Transverse colon (tissue), 4 donors: ENCODE measurements at regions not wholly inside any gene's neighbourhood (a gene's known extent, or its start where the extent isn't known, plus 50 kb on each side); places are given as distances from the start of the nearest gene placed in this dataset.

Experiments used
- DNase-seq: peaks from one replicate; pipeline ENCODE4 v3.0.0-alpha.2; 2019
- H3K27ac ChIP-seq, 4 donors: fragments of 200-600 bp; sonication (generic); 2 replicates each; pipeline ENCODE4 v1.5.1; 2016 to 2018; ENCODE audit warnings: inconsistent platforms in 4 of 4
- H3K27me3 ChIP-seq: fragments of 200-600 bp; sonication (generic); 2 replicates; pipeline ENCODE4 v1.5.1; 2017; ENCODE audit warnings: inconsistent platforms
- H3K36me3 ChIP-seq, 4 donors: fragments of 200-600 bp; sonication (generic); 2 replicates each; pipeline ENCODE4 v1.5.1; 2017 to 2019; ENCODE audit warnings: inconsistent platforms in 4 of 4
- H3K4me1 ChIP-seq, 4 donors: fragments of 200-600 bp; sonication (generic); 2 replicates each; pipeline ENCODE4 v1.5.1; 2017 to 2020; ENCODE audit warnings: inconsistent platforms in 4 of 4
- H3K4me3 ChIP-seq, 4 donors: fragments of 200-600 bp; sonication (generic); 1 replicate in 1 of 4; 2 replicates in 3 of 4; pipeline versions ENCODE4 v1.5.1 to v1.6.1; 2017 to 2019; ENCODE audit warnings: inconsistent platforms in 4 of 4
- H3K9me3 ChIP-seq, 2 donors: fragments of 200-600 bp; sonication (generic); 2 replicates each; pipeline ENCODE4 v1.5.1; 2017 to 2019; ENCODE audit warnings: inconsistent platforms in 2 of 2
- EP300 ChIP-seq: sonication (generic); formaldehyde crosslinking; IDR thresholded peaks from one replicate; pipeline ENCODE4 v1.6.1; 2017; ENCODE audit warnings: antibody characterized with exemption, low read depth
- POLR2A ChIP-seq: fragments of 450-650 bp; IDR thresholded peaks from one replicate; pipeline ENCODE4 v1.6.1; 2016; ENCODE audit warnings: antibody characterized with exemption, mild to moderate bottlenecking, moderate library complexity
- POLR2AphosphoS5 ChIP-seq, 3 donors: sonication (generic); formaldehyde crosslinking; IDR thresholded peaks; one replicate each; pipeline ENCODE4 v1.6.1; 2016; ENCODE audit warnings: antibody characterized with exemption in 3 of 3
- WGBS, 2 donors: methylation state at CpG; one replicate each; pipeline ENCODE4 v1.1.5; 2018; ENCODE audit warnings: low coverage in 1 of 2; 5-methylcytosine and 5-hydroxymethylcytosine counted together
- in situ Hi-C, 4 donors: fragments of 200-750 bp; cut with MboI; loops; one replicate each; pipeline versions ENCODE4 v1.15.0 to v1.15.1; 2017; ENCODE audit warnings: low sequenced_read_pairs in 3 of 4, low pct_ligation_motif_present in 1 of 4, low pct_unique_long_range_greater_than_20kb in 1 of 4
- intact Hi-C: fragments of 100-400 bp; cut with DNase I; formaldehyde crosslinking; loops from one replicate; pipeline ENCODE4 v1.15.1; 2023; ENCODE audit warnings: low total_unique reads
- TF ChIP-seq, protein P1 (sequence below), 5 experiments: fragments of 200-600 bp in 3 of 5; fragments of 450-650 bp in 2 of 5; sonication (generic) in 3 of 5; IDR thresholded peaks; 1 replicate in 2 of 5; 2 replicates in 3 of 5; pipeline ENCODE4 v1.5.1; 2016 to 2017; ENCODE audit warnings: antibody characterized with exemption in 5 of 5, inconsistent platforms in 3 of 5, mild to moderate bottlenecking in 2 of 5, moderate library complexity in 1 of 5

DNA sequence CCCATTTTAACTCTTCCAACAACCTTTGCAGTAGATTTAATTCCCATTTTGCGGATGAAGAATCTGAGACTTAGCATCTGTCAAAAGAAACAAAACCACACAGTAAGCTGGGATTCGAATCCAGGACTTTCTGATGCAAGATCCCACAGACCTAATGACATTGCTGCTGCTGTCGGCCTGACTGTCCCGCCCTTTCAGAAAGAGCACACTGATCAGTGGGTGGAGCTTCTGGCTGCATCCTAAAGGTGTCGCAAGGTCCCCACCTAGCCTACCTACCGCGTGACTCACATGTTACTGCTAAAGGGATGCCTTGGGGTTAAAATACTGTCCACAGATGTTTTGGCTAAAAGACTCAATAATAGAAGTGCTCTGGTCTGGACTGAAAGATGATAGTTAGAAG, 134.7 kb downstream of the EMX2 start:
- TF ChIP-seq EP300 (no peak), POLR2A (no peak), POLR2AphosphoS5 (IDR thresholded peaks at IDR 0.05) (no peak)
- TF ChIP-seq, protein P1, sequence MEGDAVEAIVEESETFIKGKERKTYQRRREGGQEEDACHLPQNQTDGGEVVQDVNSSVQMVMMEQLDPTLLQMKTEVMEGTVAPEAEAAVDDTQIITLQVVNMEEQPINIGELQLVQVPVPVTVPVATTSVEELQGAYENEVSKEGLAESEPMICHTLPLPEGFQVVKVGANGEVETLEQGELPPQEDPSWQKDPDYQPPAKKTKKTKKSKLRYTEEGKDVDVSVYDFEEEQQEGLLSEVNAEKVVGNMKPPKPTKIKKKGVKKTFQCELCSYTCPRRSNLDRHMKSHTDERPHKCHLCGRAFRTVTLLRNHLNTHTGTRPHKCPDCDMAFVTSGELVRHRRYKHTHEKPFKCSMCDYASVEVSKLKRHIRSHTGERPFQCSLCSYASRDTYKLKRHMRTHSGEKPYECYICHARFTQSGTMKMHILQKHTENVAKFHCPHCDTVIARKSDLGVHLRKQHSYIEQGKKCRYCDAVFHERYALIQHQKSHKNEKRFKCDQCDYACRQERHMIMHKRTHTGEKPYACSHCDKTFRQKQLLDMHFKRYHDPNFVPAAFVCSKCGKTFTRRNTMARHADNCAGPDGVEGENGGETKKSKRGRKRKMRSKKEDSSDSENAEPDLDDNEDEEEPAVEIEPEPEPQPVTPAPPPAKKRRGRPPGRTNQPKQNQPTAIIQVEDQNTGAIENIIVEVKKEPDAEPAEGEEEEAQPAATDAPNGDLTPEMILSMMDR (IDR thresholded peaks at IDR 0.05) = no peak
- intact Hi-C loops = no loop called here
- peaks cover 5% of the 10 kb centered on the region for H3K27me3 ChIP-seq
- WGBS, 2 donors = 59 to 72% methylated on average over 2 to 7 of the region's 7 CpGs
- no peak overlapping the region for H3K27ac ChIP-seq
- in situ Hi-C loops = no loop called here
- no peak overlapping the region for H3K4me3 ChIP-seq
- no peaks in the 10 kb centered on the region for H3K9me3 ChIP-seq
- no peak for DNase-seq
- H3K4me1 ChIP-seq = no peaks in the 10 kb centered on the region
- no peaks in the 10 kb centered on the region for H3K36me3 ChIP-seq

DNA sequence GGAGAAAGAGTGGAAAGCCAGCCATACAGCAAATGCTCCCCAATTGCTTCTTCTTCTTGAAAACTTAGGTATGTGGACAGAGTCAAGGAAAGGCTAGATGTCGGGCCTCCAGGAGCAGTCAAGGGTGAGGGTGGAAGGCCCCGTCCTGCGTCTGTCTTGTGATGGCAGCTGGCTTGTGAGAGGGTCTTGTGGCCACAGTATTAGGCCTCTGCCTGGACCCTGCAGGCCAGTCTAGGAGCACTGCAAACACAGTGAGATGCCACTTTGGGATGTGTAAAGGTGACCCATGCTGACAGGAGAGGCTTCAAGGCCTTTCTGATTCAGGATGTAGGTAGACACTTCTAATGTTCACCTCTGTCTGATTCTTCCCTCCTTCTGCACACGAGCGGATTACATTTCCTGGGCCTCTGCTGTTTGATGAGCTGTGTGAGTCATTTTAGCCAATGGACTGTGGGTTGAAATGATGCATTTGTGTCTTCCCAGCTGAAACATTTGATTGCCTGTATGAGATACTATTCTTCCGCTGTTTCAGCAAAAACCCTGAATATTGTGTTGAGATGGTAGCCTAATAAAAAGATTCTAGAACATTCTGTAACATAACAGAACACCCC, 135.4 kb downstream of the EMX2 start:
- H3K9me3 ChIP-seq = no peaks in the 10 kb centered on the region
- intact Hi-C loops (no loop called here), in situ Hi-C loops (no loop called here)
- H3K27ac ChIP-seq = no peak overlapping the region
- no peaks in the 10 kb centered on the region for H3K4me1 ChIP-seq
- TF ChIP-seq POLR2AphosphoS5 (IDR thresholded peaks at IDR 0.05) (no peak), POLR2A (no peak), EP300 (no peak)
- TF ChIP-seq, protein P1 (IDR thresholded peaks at IDR 0.05) = no peak
- 83 to 89% methylated on average over 1 to 6 of the region's 6 CpGs for WGBS, 2 donors
- no peak overlapping the region for H3K4me3 ChIP-seq
- no peak for DNase-seq
- peaks cover 5% of the 10 kb centered on the region for H3K27me3 ChIP-seq
- H3K36me3 ChIP-seq = no peaks in the 10 kb centered on the region

DNA sequence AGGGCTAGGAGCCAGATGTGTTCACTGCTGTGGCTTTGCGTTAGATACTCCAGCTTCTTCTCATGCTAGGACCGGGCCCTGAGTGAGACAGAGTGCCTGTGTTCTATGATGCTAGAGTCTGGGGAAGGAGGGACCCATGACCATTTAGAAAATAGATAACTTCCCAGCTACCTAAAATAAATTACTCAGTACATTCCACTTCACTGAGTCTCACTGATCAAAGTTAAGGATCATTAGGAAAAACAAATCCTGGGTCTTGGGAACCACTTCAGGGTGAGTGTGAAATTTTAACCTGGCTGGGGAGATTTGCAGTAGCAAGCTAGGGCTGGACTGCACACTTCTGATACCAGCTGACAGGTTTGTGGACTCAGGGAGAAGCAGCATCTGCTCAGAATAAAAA, 138.1 kb downstream of the EMX2 start:
- TF ChIP-seq, protein P1 (IDR thresholded peaks at IDR 0.05) = no peak
- TF ChIP-seq POLR2A = no peak
- TF ChIP-seq EP300 = no peak
- no peak for TF ChIP-seq POLR2AphosphoS5 (IDR thresholded peaks at IDR 0.05)
- intact Hi-C loops = no loop called here
- DNase-seq = no peak
- in situ Hi-C loops = no loop called here
- H3K9me3 ChIP-seq = no peaks in the 10 kb centered on the region
- H3K27ac ChIP-seq = no peak overlapping the region
- H3K4me3 ChIP-seq = no peak overlapping the region
- 77% methylated on average over 2 of the region's 2 CpGs; no CpG with 5 or more reads in 1 of the 2 donors for WGBS, 2 donors
- H3K36me3 ChIP-seq = no peaks in the 10 kb centered on the region
- H3K27me3 ChIP-seq = peaks cover 5% of the 10 kb centered on the region
- H3K4me1 ChIP-seq = no peaks in the 10 kb centered on the region

DNA sequence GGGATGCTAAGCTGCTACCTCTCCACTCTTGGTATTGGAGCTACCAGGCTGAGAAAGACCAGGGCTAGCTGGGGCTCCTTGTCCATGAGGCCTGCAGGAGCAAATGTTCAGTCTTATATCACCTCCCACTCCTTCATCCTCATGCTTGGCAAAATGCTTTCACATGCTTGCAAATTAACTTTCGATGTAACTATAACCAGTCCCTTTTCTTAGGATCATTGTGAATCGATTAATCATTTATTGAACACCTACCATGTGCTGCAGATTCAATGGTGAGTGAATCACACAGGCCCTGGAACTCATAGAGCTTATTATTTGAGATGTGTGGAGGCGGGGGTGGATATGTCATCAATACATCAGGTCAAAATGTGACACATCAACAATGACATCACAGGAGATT, 138.6 kb downstream of the EMX2 start:
- intact Hi-C loops = no loop called here
- no peak for TF ChIP-seq POLR2A
- Histone ChIP-seq H3K4me3 (no peak overlapping the region), H3K9me3 (no peaks in the 10 kb centered on the region), H3K27ac (no peak overlapping the region), H3K27me3 (peaks cover 3% of the 10 kb centered on the region), H3K4me1 (no peaks in the 10 kb centered on the region), H3K36me3 (no peaks in the 10 kb centered on the region)
- in situ Hi-C loops = no loop called here
- no peak for DNase-seq
- WGBS, 2 donors = 85 to 93% methylated on average over 3 of the region's 3 CpGs

GRCh38 chr10:117684046-117684610, 141.6 kb downstream of the EMX2 start:
- no peak for TF ChIP-seq EP300
- TF ChIP-seq POLR2AphosphoS5 (IDR thresholded peaks at IDR 0.05) = no peak
- TF ChIP-seq, protein P1 (IDR thresholded peaks at IDR 0.05) = no peak

More at GRCh38 chr10:117684046-117684610, 141.6 kb downstream of the EMX2 start:
- 76% methylated on average over 24 of the region's 24 CpGs; no CpG with 5 or more reads in 1 of the 2 donors for WGBS, 2 donors
- DNase-seq = no peak
- intact Hi-C loops (no loop called here), in situ Hi-C loops (no loop called here)
- H3K27ac ChIP-seq = no peak overlapping the region
- H3K36me3 ChIP-seq = no peaks in the 10 kb centered on the region
- H3K4me3 ChIP-seq = no peak overlapping the region
- no peaks in the 10 kb centered on the region for H3K9me3 ChIP-seq
- no peaks in the 10 kb centered on the region for H3K4me1 ChIP-seq
- no peaks in the 10 kb centered on the region for H3K27me3 ChIP-seq
